ENCODE measurements at regions not wholly inside any gene's neighbourhood (a gene's known extent, or its start where the extent isn't known, plus 50 kb on each side); places are given as distances from the start of the nearest gene placed in this dataset.
"Not testable (repeated sequence)": the region's sequence is repeated elsewhere in the genome, so short reads cannot be mapped to it uniquely, and the experiment has no call there.

DNA sequence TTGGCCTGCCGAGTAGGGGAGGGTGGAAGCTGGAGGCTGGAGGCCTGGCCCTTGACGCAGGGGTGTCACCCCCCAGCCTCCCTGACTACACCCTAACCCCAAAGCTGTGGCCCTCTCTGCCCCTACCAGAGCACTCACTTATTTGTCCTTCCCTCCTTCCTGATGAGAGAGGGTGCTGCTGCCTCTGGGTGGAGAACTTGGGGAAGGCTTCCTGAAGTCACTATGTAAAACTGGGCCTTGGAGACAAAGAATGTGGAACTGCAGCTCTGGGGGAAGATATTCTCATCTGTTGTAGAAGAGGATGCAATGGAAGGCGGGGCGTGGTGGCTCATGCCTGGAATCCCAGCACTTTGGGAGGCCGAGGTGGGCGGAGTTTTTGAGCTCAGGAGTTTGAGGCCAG is 485.2 kb downstream of the ZNF536 start:
- no peak for DNase-seq

DNA sequence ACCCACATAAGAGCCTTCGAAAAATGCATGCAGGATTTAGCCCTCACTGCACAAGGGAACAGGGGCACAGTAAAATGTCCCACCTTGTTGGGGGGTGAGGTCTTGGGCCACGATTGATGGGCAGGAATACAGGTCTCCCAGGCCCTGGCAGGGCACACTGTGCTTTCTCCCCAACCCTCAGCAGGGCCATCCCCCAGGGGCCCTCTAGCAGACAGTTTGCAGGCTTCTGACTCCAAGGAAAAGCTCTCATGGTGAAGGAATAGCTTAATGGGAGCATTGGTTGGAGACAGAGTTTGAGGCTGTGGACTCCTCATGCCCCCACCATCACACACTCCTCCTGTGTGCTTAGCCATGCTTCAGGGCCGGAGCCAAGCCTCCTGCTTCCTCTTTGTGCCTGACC is 484.6 kb downstream of the ZNF536 start:
- DNase-seq, result no peak

DNA sequence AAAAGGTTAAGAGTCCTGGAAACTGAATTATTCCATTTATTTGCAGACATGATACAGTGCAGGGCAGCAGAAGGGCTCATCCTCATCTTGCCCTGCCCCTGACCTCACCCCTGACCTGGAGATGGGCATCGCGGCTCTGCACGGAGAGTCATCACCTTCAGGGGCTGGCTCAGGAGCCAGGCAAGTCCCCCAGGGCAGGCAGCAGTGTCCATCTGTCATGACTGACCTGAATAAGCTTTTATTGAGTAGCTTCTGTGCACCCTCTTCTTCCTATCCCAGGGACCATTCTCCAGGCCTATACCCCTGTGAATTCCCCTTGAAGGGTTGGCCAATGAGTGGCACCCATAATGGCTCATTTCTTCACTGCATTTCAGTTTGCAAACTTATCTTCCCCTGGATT is 484.2 kb downstream of the ZNF536 start:
- DNase-seq, result no peak

DNA sequence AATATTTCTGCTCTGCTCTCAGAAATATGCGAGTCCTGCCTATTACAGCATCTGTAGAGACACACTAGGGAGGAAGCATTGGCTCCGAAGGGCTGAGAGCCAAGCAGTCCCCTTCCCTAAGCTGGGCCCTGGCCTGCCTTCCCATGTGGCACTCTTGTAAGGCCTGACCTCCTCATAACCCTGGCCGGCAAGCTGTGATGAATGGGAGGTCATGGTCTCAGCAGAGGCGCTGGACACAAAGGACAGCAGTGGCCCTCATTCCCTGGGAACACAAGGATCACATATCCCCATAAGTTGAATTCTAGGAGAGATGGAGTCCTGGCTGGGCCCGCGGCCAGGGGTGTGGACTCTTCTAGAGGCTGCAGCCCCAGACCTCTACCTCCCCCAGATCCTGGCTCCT is 483.3 kb downstream of the ZNF536 start:
- DNase-seq, result no peak

DNA sequence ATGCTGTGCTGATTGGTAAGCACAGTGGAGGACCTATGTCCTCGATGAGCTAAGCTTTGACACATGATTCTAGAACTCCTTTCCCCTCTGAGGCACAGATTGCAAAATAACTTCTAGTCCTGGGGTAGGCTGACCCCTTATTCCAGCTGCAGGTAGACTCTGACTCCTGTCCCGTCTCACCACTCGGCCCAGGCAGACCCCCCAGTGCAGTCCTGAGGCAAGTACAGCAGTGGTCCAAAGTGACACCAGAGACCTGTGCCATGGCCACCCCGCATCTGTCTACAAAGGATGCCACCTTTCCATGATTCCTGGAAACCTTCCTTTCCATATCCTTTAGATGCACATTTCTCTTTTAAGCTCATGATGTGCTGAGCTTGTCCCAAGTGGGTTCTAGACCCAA is 482.5 kb downstream of the ZNF536 start:
- no peak for DNase-seq

DNA sequence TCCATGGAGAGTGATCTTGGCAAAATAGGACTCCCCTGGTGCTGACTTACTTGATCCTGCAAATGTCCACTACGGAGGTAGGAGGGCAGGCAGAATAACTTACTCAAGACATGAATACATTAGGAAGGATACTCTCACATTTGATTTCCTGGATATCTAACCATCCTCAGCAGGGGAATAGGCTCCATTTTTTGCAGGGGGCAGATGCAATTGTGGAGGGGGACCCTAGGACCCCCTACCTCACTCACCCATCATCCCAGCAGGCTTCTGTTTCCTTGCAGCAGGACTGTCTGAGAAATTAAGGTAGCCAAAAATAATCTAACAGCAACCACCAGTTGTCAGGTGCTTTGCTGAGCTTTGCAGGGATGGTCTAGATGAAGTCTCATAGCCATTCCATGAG is 482.0 kb downstream of the ZNF536 start:
- no peak for DNase-seq

DNA sequence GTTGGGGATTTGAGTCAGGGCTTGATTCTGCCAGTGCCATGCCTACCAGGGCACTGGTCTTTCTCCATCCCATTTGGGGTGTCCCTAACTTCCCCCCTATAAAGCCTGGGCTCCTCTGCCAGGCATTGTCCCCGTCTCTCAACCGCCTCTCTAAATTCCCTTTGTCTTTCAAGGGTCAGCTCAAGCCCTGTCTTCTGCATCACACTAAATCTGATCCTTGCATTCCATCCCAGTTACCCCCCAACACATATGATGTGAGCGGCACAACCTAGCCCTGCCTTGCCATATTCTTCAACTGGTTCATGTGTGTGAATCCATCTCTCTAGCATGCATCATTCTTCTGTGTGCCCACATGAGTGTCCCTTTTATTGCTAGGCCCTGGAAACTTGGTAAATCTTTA is 480.9 kb downstream of the ZNF536 start:
- DNase-seq, result no peak

DNA sequence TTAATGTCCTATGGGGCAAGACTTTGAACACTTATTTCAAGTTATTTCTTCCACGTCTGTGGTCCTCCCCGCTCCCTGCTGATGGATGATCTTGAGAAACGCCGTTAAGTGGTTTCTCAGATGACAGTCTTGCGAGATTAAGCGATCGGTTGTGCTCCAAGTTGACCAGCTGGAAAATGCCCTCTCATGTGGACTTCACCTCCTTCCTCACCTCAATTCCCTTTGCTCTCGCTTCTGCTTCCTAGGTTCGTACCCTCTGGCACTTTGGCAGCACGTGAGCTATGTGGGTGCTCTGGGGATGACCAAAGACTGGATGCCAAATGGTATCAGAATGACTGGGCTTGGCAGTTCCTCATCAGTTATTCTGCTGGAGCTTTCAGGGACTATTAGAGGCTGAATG is 480.0 kb downstream of the ZNF536 start:
- no peak for DNase-seq

DNA sequence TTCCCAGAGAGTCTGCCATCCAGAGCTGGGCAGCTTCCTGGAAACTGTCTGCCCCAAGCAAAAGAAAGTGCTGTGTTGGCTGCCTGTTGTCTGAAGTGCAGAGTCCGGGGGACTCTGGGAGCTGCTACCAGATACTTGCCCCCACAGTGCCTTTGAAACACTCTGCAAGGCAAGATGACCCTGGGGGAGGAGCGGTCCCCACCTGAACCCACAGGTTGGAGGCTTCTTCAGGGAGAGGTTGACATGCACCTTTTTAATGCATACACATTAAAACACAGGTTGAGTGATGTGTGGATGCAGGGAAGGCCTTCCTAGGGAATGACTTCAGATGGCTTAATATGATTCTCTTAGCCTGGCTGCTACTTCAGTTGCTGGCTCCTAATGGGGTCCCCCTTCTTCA is 479.5 kb downstream of the ZNF536 start:
- DNase-seq, result no peak

DNA sequence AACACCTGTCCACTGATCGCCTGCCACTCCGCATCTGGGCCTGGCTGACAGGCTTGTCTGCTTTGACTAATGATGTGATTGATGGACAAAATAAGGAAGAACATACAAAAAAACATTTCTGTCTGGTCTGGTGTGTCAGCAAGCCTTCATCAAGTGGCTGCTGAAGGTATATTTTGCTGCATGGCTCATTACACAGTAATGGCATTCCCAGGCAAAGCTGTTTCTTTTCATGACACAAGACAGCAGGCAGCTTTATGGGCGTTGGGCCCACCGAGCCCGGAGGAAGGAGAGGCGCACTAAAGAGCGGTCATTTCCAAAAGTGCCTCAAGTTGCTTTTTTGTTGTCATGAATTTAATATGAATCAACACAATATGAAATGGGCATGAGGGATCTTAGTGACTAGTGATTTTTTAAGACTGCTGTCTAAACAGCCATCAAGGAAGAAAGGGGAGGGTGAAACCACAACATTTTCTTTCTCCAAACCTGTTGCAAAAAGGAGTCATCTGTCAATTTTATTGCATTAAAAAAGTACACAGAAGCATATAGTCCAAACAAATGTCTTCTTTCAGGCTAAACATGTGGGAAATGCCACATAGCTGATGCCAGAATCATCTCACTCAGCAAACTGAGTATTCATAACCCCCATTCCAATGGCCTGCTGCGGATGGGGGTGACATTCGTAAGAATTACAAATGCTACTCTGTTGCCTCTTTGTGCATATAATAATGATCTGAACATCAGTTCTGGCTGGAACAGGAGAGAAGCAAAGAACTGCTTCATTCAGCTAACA is 476.6 kb downstream of the ZNF536 start:
- no peak for DNase-seq

DNA sequence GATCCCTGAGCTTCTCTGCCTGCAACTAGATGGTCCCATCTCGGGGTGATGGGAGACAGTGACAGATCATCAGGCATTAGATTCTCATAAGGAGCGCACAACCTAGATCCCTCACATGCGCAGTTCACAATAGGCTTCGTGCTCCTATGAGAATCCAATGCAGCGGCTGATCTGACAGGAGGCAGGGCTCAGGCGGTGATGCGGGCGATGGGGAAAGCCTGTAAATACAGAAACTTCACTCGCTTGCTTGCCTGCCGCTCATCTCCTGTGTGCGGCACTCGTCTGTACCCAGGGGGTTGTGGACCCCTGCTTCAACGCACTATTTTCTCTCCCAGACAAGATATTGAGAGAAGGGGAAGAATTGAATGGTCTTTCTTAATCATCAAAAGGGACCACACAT is 473.9 kb downstream of the ZNF536 start:
- DNase-seq, result no peak

DNA sequence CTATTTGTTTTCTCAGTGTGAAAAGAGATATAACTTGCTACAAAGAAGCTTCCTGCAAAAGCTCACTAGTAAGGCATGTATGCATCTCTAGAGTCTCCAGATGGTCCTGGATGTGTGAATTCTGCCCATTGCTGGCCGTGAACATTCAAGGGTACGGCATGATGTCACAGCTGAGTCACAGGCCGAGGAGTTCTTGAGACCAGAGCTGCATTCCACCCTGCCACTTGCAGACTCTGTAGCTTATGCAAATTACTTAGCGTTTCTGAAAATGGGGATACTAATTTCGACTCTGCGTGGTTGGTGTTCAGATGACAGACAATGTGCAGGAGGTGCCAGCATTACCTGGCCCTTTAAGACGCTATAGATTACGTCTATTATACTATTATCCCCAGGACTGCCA is 470.7 kb downstream of the ZNF536 start:
- DNase-seq, result no peak

DNA sequence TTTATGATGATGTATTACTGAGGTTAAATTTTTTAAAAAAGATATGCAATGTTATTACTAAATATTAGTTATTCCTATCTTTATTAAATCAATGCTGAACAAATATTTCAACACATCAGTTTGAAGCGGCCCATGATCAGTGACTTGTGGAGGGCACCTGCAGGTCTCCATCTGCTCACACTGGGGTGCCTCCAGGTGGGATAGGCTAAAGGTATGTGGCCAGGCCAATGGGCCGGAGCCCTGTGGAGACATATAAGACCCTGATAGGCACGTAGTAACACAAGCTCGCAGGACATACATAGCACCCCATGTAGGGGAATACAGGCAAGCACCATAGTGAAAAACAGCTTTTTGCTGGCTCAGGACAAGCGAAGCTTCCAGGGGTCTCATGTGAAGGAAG is 469.8 kb downstream of the ZNF536 start:
- DNase-seq, result no peak

DNA sequence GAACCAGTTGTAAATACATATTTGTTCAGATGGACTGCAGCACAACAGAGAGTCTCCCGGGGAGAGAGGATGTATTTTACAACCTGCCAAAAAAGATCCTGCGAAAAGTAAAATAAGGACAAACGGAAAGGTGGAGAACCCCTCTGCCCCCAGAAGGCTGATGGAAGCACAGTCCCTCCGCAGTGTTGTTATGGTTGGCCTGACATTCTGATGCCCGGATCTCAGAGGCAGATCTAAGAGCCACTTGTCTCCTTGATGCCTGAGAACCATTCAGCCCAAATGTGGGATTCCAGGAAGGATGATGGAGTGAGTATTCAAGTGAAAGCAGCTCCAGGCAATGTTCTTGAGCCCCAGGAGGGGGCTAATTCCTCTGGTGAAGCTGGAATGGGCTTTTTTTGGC is 458.7 kb downstream of the ZNF536 start:
- no peak for DNase-seq

DNA sequence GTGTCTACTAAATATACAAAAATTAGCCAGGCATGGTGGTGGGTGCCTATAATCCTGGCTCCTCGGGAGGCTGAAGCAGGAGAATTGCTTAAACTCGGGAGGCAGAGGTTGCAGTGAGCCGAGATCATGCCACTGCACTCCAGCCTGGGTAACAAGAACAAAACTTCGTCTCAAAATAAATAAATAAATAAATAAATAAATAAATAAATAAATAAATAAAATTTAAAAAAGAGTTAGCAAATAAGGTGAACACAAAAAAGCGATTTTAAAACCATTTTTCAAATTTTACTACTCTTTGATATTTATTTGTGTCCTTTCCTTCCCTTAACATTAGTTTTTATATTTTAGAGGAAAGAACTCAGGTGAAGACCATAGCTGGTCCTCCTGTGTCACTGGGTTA is 453.3 kb downstream of the ZNF536 start:
- DNase-seq, result not testable (repeated sequence)

DNA sequence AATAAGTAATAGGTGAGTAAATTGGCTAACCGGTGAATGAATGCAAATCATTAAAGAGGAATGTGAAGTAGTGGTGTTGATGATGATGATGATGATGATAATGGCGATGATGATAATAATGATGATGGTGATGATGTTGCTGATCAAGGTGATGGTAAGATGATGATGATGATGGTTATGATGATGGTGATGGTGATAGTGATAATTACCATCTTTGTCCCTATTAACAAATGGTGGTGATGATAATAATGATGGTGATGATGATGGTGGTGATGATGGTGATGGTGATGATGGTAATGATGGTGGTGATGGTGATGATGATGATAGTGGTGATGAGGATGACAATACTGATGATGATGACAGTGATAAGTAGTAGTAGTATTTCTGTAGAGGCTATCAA is 452.6 kb downstream of the ZNF536 start:
- DNase-seq, result no peak

DNA sequence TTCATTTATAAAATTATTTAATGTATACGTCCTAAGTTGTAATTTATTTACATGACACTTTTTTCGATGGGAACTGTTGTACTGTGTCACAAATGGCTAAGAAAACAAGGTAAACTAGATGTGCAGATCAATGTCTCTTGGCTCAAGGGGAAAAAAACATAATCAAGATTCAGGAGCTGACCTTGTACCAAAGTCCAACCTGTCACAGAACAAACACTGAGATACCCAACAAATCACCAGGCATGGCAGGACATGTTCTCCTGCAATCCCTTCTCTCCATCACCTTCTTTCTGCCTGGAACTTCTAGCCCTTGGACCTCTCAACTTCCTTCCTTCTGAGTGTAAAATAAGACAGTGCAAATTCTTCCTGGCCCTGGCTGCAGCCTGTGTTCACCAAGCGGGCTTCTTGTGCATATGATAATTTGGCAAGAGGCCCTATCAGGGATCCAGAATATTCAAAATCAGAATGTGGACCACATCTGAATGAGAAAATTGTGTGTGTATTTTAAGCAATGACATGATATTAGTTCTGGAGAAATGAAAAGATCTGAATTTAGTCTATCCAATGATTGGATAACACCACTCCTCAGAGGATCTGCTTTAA is 445.9 kb downstream of the ZNF536 start:
- DNase-seq, result no peak

DNA sequence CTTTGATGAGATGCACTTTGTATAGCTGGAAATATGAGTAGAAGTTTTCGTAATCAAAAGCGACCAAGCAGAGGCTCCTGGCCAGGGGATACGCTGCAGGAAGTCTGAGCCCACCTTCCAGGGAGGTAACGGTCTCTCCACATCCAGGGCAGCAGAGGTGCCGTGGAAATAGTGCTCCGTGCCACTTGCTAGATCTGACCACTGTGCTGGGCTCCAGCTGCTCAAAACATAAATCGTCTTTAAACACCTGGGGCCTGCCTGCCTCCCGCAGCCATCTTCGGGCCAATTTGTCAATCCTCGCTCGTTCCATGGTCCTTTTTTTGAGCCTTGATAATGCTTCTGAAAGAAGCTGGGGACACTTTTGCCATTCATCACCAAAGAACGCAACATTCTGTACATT is 445.0 kb downstream of the ZNF536 start:
- DNase-seq, result no peak

DNA sequence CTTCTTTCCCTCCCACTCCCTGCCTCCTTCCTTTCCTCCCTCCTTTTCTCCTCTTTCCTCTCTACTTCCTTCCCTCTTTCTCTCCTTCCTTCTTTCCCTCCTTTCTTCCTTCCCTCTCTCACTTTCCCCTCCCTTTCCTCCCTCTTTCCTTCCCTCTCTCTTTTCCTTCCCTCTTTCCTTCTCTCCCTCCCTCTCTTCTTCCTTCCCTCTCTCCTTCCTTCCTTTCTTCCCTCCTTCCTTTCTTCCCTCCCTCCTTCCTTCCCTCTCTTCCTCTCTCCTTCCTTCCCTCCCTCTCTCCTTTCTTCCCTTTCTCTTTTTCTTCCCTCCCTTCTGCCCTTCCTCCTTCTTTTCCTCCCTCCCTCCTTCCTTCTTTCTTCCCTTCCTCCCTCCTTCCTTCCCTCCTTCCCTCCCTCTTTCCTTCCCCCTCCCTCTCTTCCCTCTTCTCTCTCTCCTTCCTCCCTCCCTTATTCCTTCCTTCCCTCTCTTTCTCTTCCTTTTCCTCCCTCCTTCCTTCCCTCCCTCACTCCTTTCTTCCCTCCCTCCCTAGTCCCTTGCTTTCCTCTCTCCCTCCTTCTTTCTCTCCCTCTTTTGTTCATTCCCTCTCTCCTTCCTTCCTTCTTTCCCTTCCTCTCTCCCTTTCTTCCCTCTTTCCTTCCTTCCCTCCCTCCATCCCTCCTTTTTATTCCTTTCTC is 443.9 kb downstream of the ZNF536 start:
- DNase-seq, result no peak

DNA sequence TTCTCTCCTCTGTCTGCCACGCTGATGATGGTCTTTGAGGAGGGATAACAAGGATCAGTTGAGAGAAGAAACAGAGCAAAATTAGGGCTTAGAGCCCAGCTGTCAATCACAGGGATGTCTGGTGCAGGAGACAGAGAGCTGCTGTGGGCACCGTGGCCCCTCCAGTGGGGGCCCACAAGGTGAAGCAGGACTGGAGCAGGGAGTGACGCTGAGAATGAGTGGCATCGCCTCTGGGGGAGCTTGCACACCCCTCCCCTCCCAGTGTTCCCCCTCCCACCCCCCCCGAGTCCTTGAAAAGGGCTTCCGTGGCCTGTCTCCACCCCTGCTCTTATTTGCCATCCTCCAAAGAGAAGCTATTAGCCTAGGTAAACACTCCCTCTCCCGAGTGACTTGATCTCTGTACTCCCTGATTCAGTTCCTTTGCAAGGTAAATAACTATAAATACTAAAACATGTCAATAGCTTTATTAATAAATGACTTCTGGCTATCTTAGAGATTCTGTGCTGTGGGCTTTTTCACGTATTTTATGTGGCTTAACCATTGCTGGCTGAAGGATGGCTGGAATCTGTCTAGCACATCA is 440.0 kb downstream of the ZNF536 start:
- no peak for DNase-seq

DNA sequence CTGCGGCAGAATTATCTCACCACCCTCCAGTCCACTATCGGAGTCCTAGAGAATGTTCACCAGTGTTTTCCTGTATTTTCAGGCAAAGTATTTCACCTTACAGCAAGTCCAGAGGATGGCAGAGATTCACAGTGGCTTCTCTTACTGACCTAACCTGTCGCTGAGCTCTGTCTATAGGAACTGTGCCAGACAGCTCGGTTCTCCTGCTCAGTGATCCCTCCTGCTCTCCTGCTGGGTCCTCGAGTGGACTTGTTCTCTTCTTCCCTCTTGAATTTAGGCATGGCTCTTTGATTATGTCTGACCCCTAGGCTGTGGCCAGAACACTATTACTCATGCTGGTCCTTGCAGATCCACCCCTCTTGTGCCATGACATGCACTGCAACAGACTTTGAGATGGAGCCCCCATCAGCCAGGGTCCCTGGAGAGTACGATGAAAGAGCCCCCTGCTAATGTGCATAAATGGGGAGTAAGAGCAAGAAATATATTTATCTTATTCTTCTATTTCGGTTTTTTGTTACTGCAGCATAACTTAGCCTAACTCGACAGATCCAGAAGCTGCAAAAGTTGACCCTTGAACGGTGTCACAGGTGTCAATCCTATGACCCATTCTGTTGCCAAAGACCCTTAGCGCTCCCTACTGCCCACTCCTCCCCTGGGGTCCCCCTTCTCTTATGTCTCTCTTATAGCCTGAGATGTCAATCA is 439.4 kb downstream of the ZNF536 start:
- DNase-seq, result no peak

DNA sequence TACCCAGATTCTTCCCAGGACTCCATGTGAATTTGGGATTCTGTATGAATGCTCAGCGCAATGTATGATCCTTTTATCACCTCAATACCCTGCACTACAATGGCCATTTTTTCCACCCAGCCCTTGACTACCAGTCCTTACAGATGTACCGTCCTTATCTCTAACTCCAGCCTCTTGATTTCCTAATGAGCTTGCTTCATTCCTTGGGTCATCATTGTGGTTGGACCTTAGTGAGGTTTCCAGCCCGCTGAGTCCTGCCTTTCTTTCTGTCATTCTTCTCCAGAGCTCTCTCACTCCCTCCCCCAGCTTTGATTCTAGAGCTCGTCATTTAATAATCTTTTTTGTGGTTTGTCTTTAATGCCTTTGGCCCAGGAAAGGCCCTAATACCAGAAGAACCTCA is 438.5 kb downstream of the ZNF536 start:
- no peak for DNase-seq

DNA sequence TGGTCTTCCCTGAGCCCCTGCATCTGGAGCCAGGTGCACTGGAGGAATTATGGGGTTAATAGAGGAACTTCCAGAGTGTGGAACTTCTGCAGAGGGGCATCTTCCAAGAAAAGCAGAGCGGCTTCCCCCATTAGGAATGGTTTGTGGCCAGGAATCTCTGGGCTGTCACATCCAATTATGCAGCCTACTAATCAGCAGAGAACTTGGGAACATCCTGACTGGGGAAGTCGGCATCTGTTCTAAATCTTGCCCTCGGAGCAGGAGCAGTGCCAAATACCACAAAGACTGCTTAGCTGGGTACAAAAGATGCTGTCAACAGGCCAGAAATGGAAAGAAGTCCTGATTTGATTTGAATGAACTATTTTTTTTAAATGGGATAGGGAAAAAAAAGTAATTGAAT is 435.1 kb downstream of the ZNF536 start:
- DNase-seq, result no peak

All from NCI-H446 treated with DMSO at 0.1 percent for 48 hours (cell line).